ENCODE measurements at regions not wholly inside any gene's neighbourhood (a gene's known extent, or its start where the extent isn't known, plus 50 kb on each side); places are given as distances from the start of the nearest gene placed in this dataset.

DNA sequence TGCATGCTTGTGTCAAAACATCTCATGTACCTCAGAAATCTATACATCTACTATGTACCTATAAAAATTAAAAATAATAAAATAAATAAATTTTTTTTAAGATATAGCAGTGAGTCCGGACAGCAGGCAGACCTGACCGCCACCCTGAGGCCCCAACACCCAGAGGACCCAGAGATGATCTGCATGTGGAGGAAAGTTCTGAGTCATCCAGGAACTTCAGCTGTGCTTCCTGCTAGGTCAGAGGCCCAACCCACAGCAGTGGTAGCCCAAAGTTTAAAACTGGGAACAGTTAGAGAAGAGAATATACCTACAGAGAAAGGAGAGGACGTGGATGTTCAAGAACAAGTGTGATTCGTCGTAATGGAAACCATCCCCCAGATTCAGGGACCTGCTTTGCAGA is 683.7 kb upstream of the NRP1 start:
- ChIA-PET POLR2A (ENCODE audit: low non-redundant PET) (interaction anchor here (0.6 kb wide), 1 partner anchor 209 kb away, joined by 8 read pairs; no protein-coding TSS in a partner anchor), CTCF (no interaction called here)
- Histone ChIP-seq H3K9me3 (ENCODE audit: low read depth, low read length, poor library complexity, severe bottlenecking) (no peaks in the 10 kb centered on the region), H3K27me3 (replicated peaks; ENCODE audit: insufficient read depth, low read depth, low read length, poor library complexity) (no peaks in the 10 kb centered on the region), H3K4me3 (ENCODE audit: low read depth, low read length, poor library complexity, severe bottlenecking) (no peak overlapping the region), H3K27ac (ENCODE audit: low read depth, low read length, poor library complexity, severe bottlenecking) (no peak overlapping the region), H3K4me1 (ENCODE audit: insufficient read depth, low read length, poor library complexity, severe bottlenecking) (no peaks in the 10 kb centered on the region), H3K36me3 (ENCODE audit: insufficient read depth, low read length, poor library complexity, severe bottlenecking) (no peaks in the 10 kb centered on the region)
- intact Hi-C loops (cut with micrococcal nuclease; ENCODE audit: unreplicated experiment) = no loop called here
- no peak for TF ChIP-seq EZH2 (IDR thresholded peaks at IDR 0.05; ENCODE audit: borderline replicate concordance, low read depth, low read length, poor library complexity, severe bottlenecking)
- TF ChIP-seq CTCF (conservative IDR thresholded peaks at IDR 0.05; ENCODE audit: low read depth, low read length) = no peak
- DNase-seq (ENCODE audit: low spot score) = no peak
- no TSS peak for BruUV-seq (replicated peaks)

GRCh38 chr10:34017281-34017680 is 682.8 kb upstream of the NRP1 start:
- H3K27ac ChIP-seq (ENCODE audit: low read depth, low read length, poor library complexity, severe bottlenecking) = no peak overlapping the region
- H3K4me3 ChIP-seq (ENCODE audit: low read depth, low read length, poor library complexity, severe bottlenecking) = no peak overlapping the region
- peak; percentile 38 for TF ChIP-seq CTCF (conservative IDR thresholded peaks at IDR 0.05; ENCODE audit: low read depth, low read length)
- TF ChIP-seq EZH2 (IDR thresholded peaks at IDR 0.05; ENCODE audit: borderline replicate concordance, low read depth, low read length, poor library complexity, severe bottlenecking) = no peak
- ChIA-PET CTCF (no interaction called here), POLR2A (ENCODE audit: low non-redundant PET) (no interaction called here)
- BruUV-seq (replicated peaks) = no TSS peak
- no peaks in the 10 kb centered on the region for H3K36me3 ChIP-seq (ENCODE audit: insufficient read depth, low read length, poor library complexity, severe bottlenecking)
- intact Hi-C loops (cut with micrococcal nuclease; ENCODE audit: unreplicated experiment) = no loop called here
- DNase-seq (ENCODE audit: low spot score) = peak; percentile 12
- H3K27me3 ChIP-seq (replicated peaks; ENCODE audit: insufficient read depth, low read depth, low read length, poor library complexity) = no peaks in the 10 kb centered on the region
- no peaks in the 10 kb centered on the region for H3K4me1 ChIP-seq (ENCODE audit: insufficient read depth, low read length, poor library complexity, severe bottlenecking)
- H3K9me3 ChIP-seq (ENCODE audit: low read depth, low read length, poor library complexity, severe bottlenecking) = no peaks in the 10 kb centered on the region

DNA sequence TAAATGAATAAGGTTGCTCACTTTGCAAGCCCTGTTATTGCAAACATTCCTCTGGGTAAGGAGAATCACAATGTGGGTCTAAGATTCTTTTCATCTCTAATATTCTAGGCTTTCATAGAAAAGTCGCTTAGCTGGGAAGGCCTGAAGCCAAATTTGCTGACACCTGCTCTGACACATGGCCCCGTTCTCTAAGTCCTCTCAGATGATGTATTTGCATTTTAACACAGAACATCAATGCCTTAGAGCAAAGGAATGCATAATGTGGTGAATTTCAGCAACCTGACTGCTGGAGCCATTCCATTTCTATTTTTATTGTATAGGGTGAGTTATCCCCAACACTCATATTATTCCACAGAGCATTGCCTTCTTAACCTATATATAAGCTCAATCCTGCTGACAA is 682.1 kb upstream of the NRP1 start:
- Histone ChIP-seq H3K27ac (ENCODE audit: low read depth, low read length, poor library complexity, severe bottlenecking) (no peak overlapping the region), H3K4me3 (ENCODE audit: low read depth, low read length, poor library complexity, severe bottlenecking) (no peak overlapping the region), H3K27me3 (replicated peaks; ENCODE audit: insufficient read depth, low read depth, low read length, poor library complexity) (no peaks in the 10 kb centered on the region), H3K36me3 (ENCODE audit: insufficient read depth, low read length, poor library complexity, severe bottlenecking) (no peaks in the 10 kb centered on the region), H3K4me1 (ENCODE audit: insufficient read depth, low read length, poor library complexity, severe bottlenecking) (no peaks in the 10 kb centered on the region), H3K9me3 (ENCODE audit: low read depth, low read length, poor library complexity, severe bottlenecking) (no peaks in the 10 kb centered on the region)
- ChIA-PET CTCF (interaction anchor here (0.6 kb wide), 1 partner anchor 818 kb away, joined by 3 read pairs; no protein-coding TSS in a partner anchor), POLR2A (ENCODE audit: low non-redundant PET) (no interaction called here)
- DNase-seq (ENCODE audit: low spot score) = no peak
- TF ChIP-seq CTCF (conservative IDR thresholded peaks at IDR 0.05; ENCODE audit: low read depth, low read length) (no peak), EZH2 (IDR thresholded peaks at IDR 0.05; ENCODE audit: borderline replicate concordance, low read depth, low read length, poor library complexity, severe bottlenecking) (no peak)
- intact Hi-C loops (cut with micrococcal nuclease; ENCODE audit: unreplicated experiment) = no loop called here
- BruUV-seq (replicated peaks) = no TSS peak
